Activated T-cell treated with anti-CD3 and anti-CD28 coated beads for 48 hours (primary cell): ENCODE measurements at regions not wholly inside any gene's neighbourhood (a gene's known extent, or its start where the extent isn't known, plus 50 kb on each side); places are given as distances from the start of the nearest gene placed in this dataset.
"Not testable (repeated sequence)": the region's sequence is repeated elsewhere in the genome, so short reads cannot be mapped to it uniquely, and the experiment has no call there.

Source experiments
- DNase-seq: peaks from one replicate; pipeline ENCODE4 v3.0.0-alpha.2; 2020; ENCODE audit warnings: low read depth

DNA sequence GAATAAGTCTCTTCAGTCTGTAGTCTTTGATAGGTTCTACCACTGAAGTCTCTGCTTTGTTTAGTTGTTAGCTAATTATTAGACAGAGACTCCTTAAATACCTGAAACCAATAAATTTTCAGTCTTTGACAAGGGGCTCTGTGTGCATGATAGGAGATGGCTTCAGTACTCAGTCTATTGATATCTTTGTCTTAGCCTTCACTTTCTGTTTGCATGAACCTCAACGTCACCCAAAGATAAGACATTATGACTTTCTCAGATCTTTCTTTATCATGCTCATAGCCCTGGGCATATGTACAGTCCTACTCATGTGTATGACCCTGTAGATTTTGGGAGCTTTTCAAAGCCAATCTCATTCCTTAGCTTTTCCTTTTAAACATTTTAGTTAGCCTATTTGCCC, 183.5 kb upstream of the GCFC2 start:
- no peak for DNase-seq

DNA sequence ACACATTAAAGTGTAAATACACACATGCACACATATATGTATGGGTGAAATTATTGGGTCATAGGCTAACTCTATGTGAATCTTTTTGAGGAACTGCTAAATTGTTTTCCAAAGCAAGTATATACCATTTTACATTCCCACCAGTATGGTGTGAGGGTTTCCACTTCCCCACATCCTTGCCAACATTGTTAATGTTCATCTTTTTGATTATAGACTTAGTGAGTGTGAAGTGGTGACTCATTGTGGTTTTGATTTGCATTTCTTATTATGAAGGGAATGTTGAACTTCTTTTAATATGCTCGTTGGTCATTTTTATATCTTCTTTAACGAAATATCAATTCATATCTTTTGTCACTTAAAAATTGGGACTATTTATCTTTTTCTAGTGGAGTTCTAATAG, 181.8 kb upstream of the GCFC2 start:
- no peak for DNase-seq

GRCh38 chr2:75882530-75882929, 171.8 kb upstream of the GCFC2 start:
- no peak for DNase-seq

DNA sequence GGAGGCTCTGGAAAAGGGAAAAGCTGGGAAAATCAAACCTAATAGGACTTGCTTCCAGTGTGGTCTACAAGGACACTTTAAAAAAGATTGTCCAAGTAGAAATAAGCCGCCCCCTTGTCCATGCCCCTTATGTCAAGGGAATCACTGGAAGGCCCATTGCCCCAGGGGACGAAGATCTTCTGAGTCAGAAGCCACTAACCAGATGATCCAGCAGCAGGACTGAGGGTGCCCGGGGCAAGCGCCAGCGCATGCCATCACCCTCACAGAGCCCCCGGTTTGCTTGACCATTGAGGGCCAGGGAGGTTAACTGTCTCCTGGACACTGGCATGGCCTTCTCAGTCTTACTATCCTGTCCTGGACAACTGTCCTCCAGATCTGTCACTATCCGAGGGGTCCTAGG, 164.9 kb upstream of the GCFC2 start:
- not testable (repeated sequence) for DNase-seq

DNA sequence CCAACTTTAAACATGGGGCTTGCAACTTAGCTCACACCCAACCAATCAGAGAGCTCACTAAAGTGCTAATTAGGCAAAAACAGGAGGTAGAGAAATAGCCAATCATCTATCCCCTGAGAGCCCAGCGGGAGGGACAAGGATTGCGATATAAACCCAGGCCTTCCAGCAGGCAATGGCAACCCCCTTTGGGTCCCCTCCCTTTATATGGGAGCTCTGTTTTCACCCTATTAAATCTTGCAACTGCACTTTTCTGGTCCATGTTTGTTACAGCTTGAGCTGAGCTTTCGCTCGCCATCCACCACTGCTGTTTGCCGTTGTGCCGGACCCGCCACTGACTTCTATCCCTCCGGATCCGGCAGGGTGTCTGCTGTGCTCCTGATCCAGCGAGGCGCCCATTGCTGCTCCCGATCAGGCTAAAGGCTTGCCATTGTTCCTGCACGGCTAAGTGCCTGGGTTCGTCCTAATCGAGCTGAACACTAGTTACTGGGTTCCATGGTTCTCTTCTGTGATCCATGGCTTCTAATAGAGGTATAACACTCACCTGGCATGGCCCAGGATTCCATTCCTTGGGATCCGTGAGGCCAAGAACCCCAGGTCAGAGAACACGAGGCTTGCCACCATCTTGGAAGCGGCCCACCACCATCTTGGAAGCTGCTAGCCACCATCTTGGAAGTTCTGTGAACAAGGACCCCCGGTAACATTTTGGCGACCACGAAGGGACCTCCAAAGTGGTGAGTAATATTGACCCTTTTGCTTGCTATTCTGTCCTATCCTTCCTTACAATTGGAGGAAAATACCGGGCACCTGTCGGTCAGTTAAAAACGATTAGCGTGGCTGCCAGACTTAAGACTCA, 161.3 kb upstream of the GCFC2 start:
- DNase-seq: not testable (repeated sequence)

DNA sequence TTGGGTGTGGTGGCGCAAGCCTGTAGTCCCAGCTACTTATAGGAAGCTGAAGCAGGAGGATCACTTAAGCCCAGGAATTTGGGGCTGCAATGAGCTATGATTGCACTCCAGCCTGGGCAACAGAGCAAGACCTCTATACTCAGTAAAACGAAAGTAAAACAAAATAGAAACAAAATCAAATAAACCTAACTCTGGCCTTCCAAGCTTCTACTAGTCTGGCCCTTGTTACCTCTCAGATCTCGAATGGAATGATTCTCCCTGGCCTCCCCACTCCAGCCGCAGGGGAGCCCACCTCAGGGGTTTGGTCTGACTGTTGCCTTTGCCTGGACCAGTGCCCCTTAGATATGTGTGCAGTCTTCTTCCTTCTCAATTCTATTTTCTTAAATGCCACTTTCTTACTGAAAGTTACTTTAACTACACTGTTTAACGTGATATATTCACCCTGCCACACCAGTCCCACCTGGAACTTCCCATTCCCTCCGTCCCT, 160.0 kb upstream of the GCFC2 start:
- DNase-seq: no peak

DNA sequence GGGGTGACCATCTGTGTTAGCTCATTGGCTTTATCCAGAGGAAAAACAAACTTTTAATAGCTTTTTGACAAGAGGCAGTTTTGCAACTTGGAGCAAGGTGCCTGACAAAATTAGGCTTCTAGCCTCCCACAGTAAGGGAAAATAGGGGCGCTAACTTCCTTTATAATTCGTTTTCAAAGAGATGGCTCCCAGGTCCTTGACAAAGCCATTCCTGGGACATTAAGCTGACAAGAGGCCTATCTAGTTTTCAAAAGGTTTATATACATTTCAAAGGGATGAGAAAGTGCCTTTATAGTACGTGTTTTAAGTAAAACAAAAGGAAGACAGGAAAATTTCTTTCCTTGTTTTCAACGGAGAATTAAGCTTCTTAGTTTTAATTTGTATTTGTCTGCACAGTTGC, 159.4 kb upstream of the GCFC2 start:
- DNase-seq: no peak

GRCh38 chr2:75865702-75866101, 155.0 kb upstream of the GCFC2 start:
- no peak for DNase-seq

GRCh38 chr2:75865083-75865482, 154.4 kb upstream of the GCFC2 start:
- DNase-seq: no peak

DNA sequence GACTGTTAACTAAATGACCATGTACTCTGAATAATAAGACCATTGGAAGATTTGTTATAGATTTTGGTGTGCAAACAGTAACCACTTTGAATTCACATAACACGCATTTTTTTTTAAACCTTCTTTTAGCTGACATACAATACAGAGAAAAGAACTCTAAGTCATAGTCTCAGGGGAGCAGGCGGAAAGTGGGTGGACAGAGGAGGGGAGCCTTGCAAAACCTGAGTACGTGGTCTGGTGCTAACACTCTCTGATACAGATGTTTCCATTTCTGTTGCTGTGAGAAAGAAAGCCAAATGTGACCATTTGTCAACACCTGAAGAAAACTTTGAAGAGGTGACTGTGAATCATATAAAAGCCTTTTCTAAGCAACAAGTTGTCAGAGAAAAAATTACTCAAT, 151.8 kb upstream of the GCFC2 start:
- DNase-seq: no peak

GRCh38 chr2:75853436-75853835, 142.7 kb upstream of the GCFC2 start:
- DNase-seq: no peak

DNA sequence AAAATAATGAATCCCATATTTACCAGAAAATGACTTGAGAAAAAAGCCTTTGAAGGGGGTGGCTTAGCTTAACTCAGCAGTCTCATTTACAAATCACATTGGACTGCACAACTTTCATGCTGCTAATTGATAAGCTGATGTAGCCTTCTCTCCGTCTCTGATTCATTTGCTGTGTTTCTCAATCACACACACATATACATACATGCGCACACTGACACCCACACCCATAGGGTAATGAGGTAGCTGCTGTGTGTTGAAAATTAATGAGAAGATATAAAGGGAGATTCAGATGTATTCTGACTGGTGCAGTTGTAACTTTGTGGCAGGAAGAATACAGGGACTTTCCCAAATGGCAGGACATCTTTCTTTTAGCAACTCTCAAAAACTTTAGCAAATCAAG, 141.9 kb upstream of the GCFC2 start:
- no peak for DNase-seq

GRCh38 chr2:75846683-75847190, 136.0 kb upstream of the GCFC2 start:
- DNase-seq: no peak

DNA sequence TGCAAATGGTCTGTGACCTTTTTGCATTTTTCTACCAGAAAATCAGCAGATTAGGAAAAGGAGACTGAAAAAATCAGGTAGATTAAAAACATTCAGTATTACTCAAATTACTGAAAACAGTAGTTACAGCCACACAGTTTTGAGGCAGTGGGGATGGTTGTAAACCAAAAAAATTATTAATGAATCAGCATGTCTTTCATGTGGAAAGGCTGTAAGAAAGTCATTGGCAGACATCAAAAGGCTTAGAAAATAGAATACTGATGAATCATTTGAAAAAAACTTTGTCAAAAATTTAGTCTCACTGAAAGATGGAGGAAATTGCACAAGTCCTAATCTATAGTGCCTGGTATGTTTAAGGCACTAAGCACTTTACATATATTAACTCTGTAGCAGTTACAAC, 133.9 kb upstream of the GCFC2 start:
- DNase-seq: no peak

DNA sequence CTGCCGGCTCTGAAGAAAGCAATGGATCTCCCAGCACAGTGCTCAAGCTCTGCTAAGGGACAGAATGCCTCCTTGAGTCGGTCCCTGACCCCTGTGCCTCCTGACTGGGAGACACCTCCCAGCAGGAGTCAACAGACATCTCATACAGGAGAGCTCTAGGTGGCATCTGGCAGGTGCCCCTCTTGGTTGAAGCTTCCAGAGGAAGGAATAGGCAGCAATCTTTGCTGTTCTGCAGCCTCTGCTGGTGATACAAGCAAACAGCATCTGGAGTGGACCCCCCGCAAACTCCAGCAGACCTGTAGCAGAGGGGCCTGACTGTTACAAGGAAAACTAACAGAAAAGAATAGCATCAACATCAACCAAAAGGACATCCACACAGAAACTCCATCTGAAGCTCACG, 123.9 kb upstream of the GCFC2 start:
- DNase-seq: not testable (repeated sequence)

DNA sequence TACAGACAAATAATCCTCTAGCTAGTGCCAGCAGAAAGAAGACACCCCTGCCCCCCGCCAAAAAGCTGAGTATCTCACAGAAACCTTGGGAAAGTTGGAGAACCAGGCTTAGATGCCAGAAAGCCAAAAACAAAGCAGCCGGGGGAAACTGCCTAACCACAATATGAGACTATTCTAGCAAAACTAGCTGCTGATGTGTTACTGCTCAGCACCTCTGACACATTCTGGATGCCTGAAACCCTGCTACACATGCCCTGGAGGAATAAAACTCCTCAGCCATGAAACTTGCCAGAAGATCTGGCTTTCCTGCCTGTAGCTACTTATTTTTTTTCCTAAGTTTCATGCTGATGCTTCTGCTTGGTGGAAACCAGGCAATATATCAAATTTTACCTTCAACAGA, 122.7 kb upstream of the GCFC2 start:
- no peak for DNase-seq

DNA sequence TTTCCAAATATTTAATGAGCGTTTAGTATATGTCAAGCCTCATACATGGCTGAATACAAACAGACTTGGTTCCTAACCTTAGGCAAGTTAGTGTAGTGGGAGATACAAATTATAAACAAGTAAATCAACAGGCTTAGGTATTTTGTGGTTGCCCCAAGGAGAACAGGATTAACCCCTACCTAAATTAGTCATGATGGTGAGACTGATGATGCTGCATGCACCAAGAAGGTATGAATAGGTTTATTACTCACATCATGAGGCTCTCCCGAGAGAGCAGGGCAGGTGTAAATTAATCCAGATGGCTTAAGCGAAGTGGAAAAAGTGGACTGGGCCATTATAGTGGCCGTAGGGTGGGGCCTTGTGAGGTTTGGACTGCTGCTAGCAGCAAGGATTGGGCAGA, 118.1 kb upstream of the GCFC2 start:
- DNase-seq: no peak

DNA sequence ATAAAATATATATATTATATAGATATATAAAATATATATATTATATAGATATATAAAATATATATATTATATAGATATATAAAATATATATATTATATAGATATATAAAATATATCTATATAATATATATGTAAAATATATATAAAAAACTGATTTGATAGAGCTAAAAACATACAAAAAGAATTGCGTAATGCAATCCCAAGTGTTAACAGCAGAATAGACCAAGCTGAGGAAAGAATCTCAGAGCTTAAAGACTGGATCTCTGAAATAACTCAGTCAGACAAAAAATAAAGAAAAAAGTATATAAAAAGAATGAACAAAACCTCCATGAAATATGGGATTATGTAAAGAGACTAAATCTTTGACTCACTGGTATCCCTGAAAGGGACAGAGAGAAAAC, 112.8 kb upstream of the GCFC2 start:
- DNase-seq: not testable (repeated sequence)

- no peak for DNase-seq
These were observed 111.6 kb upstream of the GCFC2 start for GRCh38 chr2:75822336-75822735.

DNA sequence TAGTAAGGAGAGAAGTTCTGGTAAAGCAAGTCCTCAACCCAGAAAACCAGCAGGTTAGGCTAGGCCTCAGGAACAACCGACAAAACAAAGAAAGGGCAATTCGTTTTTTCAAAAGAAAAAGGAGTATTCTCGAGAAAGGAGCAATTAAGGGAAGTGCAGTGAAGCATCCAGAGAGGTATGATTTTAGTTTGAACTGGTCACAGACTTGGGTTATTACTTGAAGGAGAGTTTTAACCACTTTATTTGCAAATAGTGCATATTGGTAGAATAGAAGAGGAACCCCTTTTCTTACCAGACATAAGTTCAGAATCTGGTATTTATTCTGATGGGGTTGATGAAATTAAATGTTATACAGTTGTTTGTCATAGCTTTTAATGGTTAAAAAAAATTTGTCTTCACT, 110.0 kb upstream of the GCFC2 start:
- DNase-seq: no peak

GRCh38 chr2:75810611-75811330, 100.1 kb upstream of the GCFC2 start:
- DNase-seq: no peak

DNA sequence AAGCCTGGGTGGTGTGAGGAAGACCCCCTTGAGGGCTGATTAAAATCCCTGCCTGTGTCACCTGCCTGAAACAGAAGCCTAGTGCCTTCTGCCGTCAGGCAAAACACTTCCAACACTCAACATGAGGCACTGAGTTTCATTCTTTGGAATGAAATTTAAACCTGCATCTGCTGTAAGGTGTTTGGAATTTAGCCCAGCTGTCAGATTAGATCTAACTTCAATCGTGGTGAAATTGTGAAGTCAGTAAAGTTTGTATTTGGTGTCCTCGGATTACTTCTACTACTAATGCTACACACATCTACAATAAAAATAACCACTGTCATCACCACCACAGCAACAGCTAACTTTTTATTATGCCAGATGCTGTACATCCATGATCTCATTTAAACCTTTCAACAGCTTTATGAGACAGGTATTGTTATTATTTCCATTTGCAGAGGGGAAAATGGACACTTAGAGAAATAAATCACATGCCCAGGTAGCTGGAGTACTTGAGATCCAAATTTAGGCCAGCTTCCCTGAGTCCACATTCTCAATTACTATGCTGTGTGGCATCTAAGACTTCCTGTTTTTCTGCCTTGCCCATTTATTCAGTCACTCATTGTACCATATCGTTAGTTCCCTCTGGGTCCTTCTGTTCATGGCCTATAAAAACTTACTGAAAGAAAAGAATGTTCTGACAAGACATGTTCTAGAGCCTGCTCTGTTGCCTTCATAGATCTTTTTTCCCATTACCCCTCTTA, 98.2 kb upstream of the GCFC2 start:
- no peak for DNase-seq

DNA sequence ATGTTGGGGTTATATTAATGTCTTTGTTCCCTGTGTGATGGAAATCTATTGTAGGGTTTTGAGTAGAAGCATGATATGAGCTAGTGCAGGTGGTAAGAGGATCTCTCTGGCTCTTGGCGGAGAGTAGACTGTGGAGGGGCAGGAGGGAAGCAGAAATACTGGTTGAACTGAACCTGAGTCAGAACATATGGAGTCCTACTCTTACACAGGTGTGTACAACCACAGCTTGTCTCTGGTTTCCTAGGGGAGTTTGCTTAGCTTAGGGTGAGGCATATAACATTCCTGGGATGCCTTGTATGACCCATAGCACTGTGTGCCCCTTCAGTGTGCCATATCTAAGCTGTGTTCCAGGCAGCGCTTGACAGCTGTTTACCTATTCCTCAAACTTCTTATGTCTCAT, 97.3 kb upstream of the GCFC2 start:
- DNase-seq: no peak
